Pancreas (tissue), 10 donors: ENCODE measurements at regions not wholly inside any gene's neighbourhood (a gene's known extent, or its start where the extent isn't known, plus 50 kb on each side); places are given as distances from the start of the nearest gene placed in this dataset.

Experiments
- ATAC-seq, 4 donors: fragments of 200-7000 bp; cut with Tn5 transposase; one replicate each; pipeline versions ENCODE4 v1.8.0 to v1.9.1; 2020; ENCODE audit warnings: mild to moderate bottlenecking in 4 of 4, moderate library complexity in 4 of 4
- DNase-seq, 6 donors: peaks; one replicate each; pipeline ENCODE4 v3.0.0-alpha.2; 2020
- FAIRE-seq: peaks from 2 replicates; lab custom pipeline; 2012; peaks lifted over from hg19 to GRCh38; lab: Jason Lieb, UNC
- H3K27ac ChIP-seq, 4 donors: fragments of 200-600 bp; sonication (generic); 1 replicate in 3 of 4; 2 replicates in 1 of 4; pipeline versions ENCODE4 v1.5.0 to v1.8.0; 2020
- H3K27me3 ChIP-seq, 4 donors: fragments of 200-600 bp; one replicate each; pipeline ENCODE4 v1.8.0; 2021
- H3K36me3 ChIP-seq, 3 donors: fragments of 200-600 bp; sonication (generic) in 1 of 3; one replicate each; pipeline versions ENCODE4 v1.5.0 to v1.8.0; 2020 to 2021
- H3K4me1 ChIP-seq, 3 donors: fragments of 200-600 bp; one replicate each; pipeline ENCODE4 v1.8.0; 2021
- H3K4me3 ChIP-seq, 4 donors: fragments of 200-600 bp; sonication (generic) in 2 of 4; one replicate each; pipeline versions ENCODE4 v1.5.0 to v1.8.0; 2020 to 2021
- H3K9me3 ChIP-seq, 4 donors: fragments of 200-600 bp; one replicate each; pipeline ENCODE4 v1.8.0; 2021
- CTCF ChIP-seq, 4 donors: fragments of 200-600 bp; sonication (generic) in 3 of 4; IDR thresholded peaks; one replicate each; pipeline versions ENCODE4 v1.5.0 to v1.8.0; 2021; ENCODE audit warnings: antibody characterized with exemption in 4 of 4
- WGBS, 2 donors: extraction: QIAGEN DNeasy Blood & Tissue Kit; methylation state at CpG; one replicate each; pipeline ENCODE4 v1.1.7; 2013; 5-methylcytosine and 5-hydroxymethylcytosine counted together
- intact Hi-C, 3 donors: fragments of 100-400 bp; cut with DNase I; formaldehyde crosslinking; loops; one replicate each; pipeline versions ENCODE4 v1.11.1 to v1.14.2; 2022
- donor health status: healthy with polysubstance abuse.
- donor health status: DM: no; HTN: no; CAD: no; lungs with moderate emphysema.
- donor health status: DM: no; HTN: no; CAD: no.
- donor health status: control.
- donor health status: control.
- donor health status: Bipolar disorder and iron deficiency.
- donor health status: DM: yes; HTN: yes; CAD: no.
- donor health status: DM: no; HTN: no; CAD: no.
- donor health status: DM: no; HTN: no; CAD: no.
- donor health status: DM: yes; HTN: yes; CAD: no.

- Histone ChIP-seq H3K9me3 (no peaks in the 10 kb centered on the region), H3K4me1 (peaks cover 0 to 5% (median 0%) of the 10 kb centered on the region in 3 donors), H3K27ac (no peak overlapping the region), H3K27me3 (no peaks in the 10 kb centered on the region), H3K36me3 (no peaks in the 10 kb centered on the region), H3K4me3 (no peak overlapping the region)
- FAIRE-seq (no peak), ATAC-seq (no peak), DNase-seq (no peak)
- no peak for TF ChIP-seq CTCF (IDR thresholded peaks at IDR 0.05)
- intact Hi-C loops, result no loop called here
These were observed 384.6 kb upstream of the CD180 start for GRCh38 chr5:67581203-67581602.

- intact Hi-C loops, result no loop called here
- no peaks in the 10 kb centered on the region for H3K9me3 ChIP-seq
- FAIRE-seq, result no peak
- H3K4me3 ChIP-seq, result no peak overlapping the region
- H3K4me1 ChIP-seq, result peaks cover 0 to 5% (median 0%) of the 10 kb centered on the region in 3 donors
- TF ChIP-seq CTCF (IDR thresholded peaks at IDR 0.05), result no peak
- no peak overlapping the region for H3K27ac ChIP-seq
- DNase-seq, result no peak
- WGBS, 2 donors, result 13 to 17% methylated on average over 4 of the region's 4 CpGs
- ATAC-seq, result no peak
- no peaks in the 10 kb centered on the region for H3K36me3 ChIP-seq
- no peaks in the 10 kb centered on the region for H3K27me3 ChIP-seq
These were observed 381.4 kb upstream of the CD180 start for GRCh38 chr5:67578011-67578410.

GRCh38 chr5:67577424-67577823 lies 380.8 kb upstream of the CD180 start:
- Histone ChIP-seq H3K4me1 (peaks cover 0 to 5% (median 0%) of the 10 kb centered on the region in 3 donors), H3K36me3 (no peaks in the 10 kb centered on the region), H3K27ac (no peak overlapping the region), H3K27me3 (no peaks in the 10 kb centered on the region), H3K4me3 (no peak overlapping the region), H3K9me3 (no peaks in the 10 kb centered on the region)
- ATAC-seq (no peak), FAIRE-seq (no peak), DNase-seq (no peak)
- no peak for TF ChIP-seq CTCF (IDR thresholded peaks at IDR 0.05)
- intact Hi-C loops, result no loop called here

- no peaks in the 10 kb centered on the region for H3K36me3 ChIP-seq
- no peaks in the 10 kb centered on the region for H3K9me3 ChIP-seq
- H3K27me3 ChIP-seq, result no peaks in the 10 kb centered on the region
- intact Hi-C loops, result no loop called here
- no peak for FAIRE-seq
- DNase-seq, result no peak
- 73 to 91% methylated on average over 2 of the region's 2 CpGs for WGBS, 2 donors
- H3K4me3 ChIP-seq, result no peak overlapping the region
- no peak for ATAC-seq
- no peak for TF ChIP-seq CTCF (IDR thresholded peaks at IDR 0.05)
- H3K4me1 ChIP-seq, result peaks cover 0 to 5% (median 0%) of the 10 kb centered on the region in 3 donors
- no peak overlapping the region for H3K27ac ChIP-seq
These were observed 379.5 kb upstream of the CD180 start for GRCh38 chr5:67576112-67576511.

GRCh38 chr5:67575087-67575486 lies 378.5 kb upstream of the CD180 start:
- H3K4me3 ChIP-seq, result no peak overlapping the region

More at GRCh38 chr5:67575087-67575486, 378.5 kb upstream of the CD180 start:
- intact Hi-C loops, result no loop called here
- peaks cover 0 to 5% (median 0%) of the 10 kb centered on the region in 3 donors for H3K4me1 ChIP-seq
- no peaks in the 10 kb centered on the region for H3K36me3 ChIP-seq
- ATAC-seq, result no peak
- H3K9me3 ChIP-seq, result no peaks in the 10 kb centered on the region
- no peak overlapping the region for H3K27ac ChIP-seq
- 79 to 93% methylated on average over 1 of the region's 1 CpG for WGBS, 2 donors
- TF ChIP-seq CTCF (IDR thresholded peaks at IDR 0.05), result no peak
- no peak for DNase-seq
- FAIRE-seq, result no peak
- no peaks in the 10 kb centered on the region for H3K27me3 ChIP-seq
